ENCODE measurements at regions not wholly inside any gene's neighbourhood (a gene's known extent, or its start where the extent isn't known, plus 50 kb on each side); places are given as distances from the start of the nearest gene placed in this dataset.

DNA sequence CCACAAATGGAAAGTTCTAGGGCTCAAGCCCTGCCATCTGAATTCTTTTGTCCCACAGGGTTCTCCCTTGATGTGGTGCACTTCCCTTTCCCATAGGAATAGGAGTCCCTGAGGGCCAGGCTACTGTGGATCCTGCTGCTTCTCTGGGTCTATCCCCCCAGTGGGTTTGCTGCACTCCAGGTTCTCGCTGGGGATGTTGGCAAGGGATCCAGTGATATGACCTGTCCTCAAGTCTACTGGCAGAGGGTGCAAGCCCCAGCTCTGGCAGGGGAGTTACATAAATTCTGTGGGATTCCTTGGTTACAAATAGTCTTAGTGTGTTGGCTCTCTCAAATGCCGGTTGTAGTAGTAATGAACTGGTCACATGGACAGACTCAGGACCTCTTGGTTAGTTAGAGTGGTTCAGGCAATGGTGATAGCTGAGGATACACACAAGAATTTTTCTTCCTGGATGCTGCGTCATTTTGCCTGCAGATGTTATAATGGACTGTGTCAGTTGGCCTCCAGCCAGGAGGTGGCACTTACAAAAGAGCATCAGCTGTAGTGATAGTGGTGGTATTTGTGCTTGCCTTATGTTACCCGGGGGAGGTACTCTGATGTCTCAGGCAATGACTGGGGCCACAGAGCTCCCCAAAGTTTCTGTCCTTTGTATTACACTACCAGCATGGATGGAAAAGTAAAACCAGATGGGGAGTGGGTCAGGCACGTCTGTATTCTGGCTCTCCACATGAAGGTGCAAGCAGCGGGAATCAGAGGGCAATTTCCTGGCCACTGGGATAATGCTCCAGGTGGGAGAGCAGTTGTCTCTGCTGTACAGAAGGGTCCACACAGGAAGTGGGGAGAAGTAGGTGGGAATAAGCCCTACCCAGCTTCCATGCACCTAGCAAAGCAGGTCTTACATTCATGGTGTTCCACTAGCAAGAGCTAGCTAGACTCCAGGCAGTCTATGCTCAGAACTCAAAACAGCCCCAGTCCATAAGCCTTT lies 267.9 kb downstream of the SOX11 start:
- DNase-seq = no peak

DNA sequence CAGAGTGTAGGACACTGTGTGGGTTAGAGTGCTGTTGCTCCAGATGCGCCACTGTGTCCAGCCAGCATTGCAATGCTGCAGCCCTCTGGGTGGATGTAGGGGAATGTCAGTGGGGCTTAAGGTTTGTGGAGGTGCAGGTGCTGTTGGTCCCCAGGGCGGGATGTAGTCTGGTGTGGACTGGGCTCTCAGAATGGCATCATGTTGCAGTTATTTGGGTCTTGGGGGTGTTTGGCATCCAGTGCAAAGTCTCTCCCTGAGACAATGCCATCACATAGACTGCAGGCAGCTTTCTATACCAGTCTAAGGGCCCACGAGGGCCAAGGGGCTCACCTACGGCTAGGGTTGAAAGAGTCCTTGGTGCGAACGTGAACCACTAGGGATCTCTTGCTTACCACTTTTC lies 275.3 kb downstream of the SOX11 start:
- no peak for DNase-seq

DNA sequence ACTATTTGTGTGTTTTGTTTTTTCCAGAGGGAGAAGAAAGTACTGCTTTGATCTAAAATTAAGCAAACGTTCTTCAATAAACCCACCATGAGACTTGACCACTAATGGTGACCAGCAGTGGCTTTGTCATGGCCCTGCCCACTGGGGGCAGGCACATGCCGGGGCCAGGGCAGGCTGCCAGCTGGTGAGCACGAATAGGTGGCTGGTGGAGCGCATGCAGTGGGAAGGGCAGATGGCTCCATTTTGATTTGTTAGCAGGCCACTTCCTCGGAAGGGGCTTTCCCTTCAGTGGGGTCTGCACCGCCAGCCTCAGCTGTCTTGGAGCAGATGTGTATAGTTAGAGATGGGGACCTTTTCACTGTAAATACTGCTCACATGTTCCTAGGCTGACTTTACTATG lies 277.1 kb downstream of the SOX11 start:
- DNase-seq = no peak

GRCh38 chr2:5970347-5970746 lies 278.2 kb downstream of the SOX11 start:
- DNase-seq = no peak

DNA sequence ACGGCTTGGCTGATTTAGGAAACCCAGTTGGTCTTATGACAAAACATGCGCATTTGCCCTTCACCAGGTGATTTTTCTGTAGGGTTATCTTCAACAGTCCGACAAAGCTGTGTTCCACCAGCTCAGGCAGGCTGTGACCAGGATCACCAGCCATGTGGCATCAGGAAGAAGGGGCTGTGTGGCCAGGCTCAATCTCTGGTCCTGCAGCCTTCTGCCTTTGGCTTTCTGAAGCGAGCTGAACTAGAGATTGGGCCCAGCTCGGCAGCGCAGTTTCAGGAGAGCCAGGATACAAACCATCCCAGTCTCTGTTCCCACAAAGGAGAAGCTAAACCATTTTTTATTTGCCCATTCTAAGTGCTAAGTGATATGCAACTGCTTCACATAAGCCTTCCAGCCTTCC lies 282.3 kb downstream of the SOX11 start:
- no peak for DNase-seq

- DNase-seq = no peak
These were observed 283.2 kb downstream of the SOX11 start for GRCh38 chr2:5975401-5975800.

DNA sequence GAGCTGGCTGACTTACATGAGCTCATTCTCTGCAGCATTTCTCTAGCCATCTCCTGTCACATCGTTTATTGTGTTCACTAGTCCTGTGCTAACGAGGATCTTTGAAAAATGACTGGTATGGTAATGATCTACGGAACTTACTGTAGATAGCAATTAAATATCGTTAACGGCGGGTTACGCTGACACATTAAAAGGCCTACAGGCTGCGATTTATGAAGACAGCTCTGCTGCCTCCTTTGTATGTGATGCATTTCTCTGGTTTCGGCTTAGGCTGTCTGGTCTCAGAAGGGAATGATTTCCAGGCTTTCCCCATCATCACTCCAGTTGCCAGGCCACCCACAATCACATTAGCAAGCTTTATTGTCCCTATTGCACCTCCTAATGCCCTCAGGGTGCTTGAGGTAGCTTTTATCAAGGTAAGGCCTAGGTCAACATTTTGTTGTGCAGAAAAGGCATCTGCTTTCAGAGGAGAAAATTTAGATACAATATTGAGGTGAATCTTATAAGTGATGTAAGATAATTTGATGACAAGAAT lies 284.4 kb downstream of the SOX11 start:
- no peak for DNase-seq

- no peak for DNase-seq
These were observed 285.3 kb downstream of the SOX11 start for GRCh38 chr2:5977477-5977876.

- DNase-seq = no peak
These were observed 286.1 kb downstream of the SOX11 start for GRCh38 chr2:5978131-5978751.

DNA sequence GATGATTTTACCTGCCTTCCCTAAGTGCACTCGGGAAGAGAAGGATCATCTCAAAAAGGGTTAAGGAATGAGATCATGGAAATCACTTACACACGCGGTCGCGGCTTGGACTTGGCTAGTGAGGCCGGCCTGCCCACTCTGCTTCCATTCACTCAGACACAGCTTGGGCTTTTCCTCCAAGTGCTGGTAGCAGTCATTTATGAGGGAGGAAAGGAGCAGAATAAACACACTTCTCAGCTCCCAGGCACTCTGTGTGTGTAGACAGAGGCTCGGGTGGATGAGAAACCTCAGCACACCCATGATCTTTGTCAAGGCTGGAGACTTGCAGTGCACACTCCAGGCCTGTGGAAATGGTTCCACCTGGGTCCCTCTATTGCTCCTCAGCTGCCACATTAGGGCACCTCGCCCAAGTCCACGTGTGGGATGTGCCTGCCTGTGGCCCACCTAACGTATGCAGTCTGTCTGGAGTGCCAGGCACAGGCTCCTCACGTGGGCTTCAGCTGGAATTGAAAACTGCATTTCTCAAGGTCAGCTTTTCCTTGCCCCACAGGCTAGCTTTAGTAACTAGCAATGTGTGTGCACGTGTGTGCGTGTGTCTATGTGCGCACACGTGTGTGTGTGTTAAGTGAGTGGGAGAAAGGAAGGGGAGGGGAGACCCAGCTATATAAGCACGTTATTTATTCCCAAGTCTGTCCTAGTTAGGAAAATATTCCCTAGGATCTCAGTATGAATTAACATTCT lies 288.4 kb downstream of the SOX11 start:
- no peak for DNase-seq

- no peak for DNase-seq
These were observed 290.2 kb downstream of the SOX11 start for GRCh38 chr2:5982193-5982902.

GRCh38 chr2:5982903-5983265 lies 290.7 kb downstream of the SOX11 start:
- no peak for DNase-seq

- no peak for DNase-seq
These were observed 291.5 kb downstream of the SOX11 start for GRCh38 chr2:5983511-5984272.

GRCh38 chr2:5984273-5984655 lies 292.1 kb downstream of the SOX11 start:
- DNase-seq = no peak

GRCh38 chr2:5984946-5985345 lies 292.8 kb downstream of the SOX11 start:
- DNase-seq = no peak

GRCh38 chr2:5985536-5986385 lies 293.6 kb downstream of the SOX11 start:
- DNase-seq = no peak

DNA sequence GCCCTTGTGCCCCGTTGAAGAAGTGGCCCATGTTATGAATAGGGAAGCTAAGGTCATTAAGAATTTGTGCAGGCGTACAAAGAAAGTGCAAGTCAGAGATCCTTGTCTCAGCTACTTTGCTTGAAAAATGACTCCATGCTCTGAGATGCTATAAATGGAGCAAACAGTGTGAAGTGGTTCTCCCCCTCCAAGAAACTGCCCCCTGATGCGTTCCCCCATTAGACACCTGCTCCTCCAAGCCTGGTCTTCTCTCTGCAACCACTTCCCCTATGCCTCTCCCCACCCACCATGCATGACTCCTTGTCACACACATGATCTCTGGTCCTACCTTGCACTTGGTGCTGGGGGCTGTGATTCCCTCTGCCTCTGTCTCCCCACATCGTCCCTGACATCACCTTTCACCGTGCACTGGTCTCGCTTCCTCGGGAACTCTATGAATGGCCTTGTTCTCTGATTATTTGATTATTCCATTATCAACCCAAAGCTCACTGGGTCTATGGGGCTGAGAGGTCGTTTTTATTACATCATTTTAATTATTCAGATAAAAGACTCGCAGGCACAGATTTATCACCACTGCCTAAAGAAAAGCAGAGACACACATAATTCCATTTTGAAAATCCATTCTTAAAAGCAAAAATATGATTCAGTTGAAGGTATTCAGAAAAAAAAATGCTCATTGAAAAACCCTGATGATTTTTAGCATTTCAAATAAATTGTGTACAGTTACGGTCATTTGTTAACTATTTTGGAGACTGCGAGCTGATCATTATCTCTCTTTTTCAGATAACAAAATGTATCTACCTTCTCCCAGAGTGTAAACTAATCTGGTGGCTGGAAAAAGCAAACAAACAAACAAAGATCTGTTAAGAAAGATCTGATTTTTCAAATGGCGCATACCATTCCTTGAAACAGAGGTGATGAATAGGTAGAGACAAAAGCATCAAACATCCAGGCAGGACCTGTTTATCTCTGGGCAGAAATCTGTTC lies 294.9 kb downstream of the SOX11 start:
- DNase-seq = no peak

DNA sequence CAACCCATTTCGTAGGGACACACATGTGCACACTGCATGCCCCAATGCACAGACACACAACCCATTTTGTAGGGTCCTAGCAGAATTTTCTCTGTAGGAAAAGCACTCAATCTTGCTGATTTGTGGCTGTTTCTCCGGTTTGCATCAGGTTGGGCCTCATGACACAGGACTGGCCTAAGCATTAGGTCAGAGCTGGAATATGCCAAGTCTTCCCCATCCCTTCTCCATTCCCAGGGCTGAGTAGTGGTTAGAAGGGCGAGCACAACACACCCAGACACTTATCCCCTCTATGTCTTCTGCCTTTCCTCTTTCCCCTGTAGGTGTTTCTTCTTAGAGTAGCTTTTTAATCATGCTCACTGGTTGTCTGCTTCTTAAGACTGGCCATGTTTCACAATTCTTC lies 295.9 kb downstream of the SOX11 start:
- no peak for DNase-seq

DNA sequence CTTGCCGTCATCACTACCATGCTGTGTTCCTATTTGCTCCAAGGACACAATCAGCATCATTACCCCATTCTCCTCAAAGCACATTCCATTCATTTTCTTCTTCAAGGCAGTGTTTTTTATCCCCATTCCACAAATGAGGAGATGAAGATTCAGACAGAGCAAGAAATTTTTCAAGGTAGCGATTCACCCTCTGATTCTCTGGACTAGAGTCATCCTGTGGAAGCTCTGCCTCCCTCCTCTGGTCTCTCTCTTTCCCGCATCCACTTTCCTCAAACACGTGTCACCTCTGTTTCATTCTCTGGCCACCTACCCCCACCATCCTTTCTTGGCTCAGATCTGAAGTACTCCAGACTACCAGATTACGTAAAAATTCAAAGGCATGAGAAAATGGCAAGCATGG lies 297.9 kb downstream of the SOX11 start:
- no peak for DNase-seq

All from OCI-M1 (cell line).